GM19397 (cell line): ENCODE measurements at regions not wholly inside any gene's neighbourhood (a gene's known extent, or its start where the extent isn't known, plus 50 kb on each side); places are given as distances from the start of the nearest gene placed in this dataset.

Source experiments
- ATAC-seq: cut with Tn5 transposase; IDR thresholded peaks from one replicate; pipeline ENCODE4 v1.9.1; 2021; ENCODE audit warnings: mild to moderate bottlenecking, moderate library complexity; ENCODE audit not compliant: unreplicated experiment

GRCh38 chr10:78817361-78817760 lies 251.4 kb upstream of the ZMIZ1 start:
- no peak for ATAC-seq

- ATAC-seq, result no peak
Measured at GRCh38 chr10:78817804-78818203, 251.0 kb upstream of the ZMIZ1 start.

GRCh38 chr10:78819361-78820006 lies 249.3 kb upstream of the ZMIZ1 start:
- ATAC-seq, result no peak

GRCh38 chr10:78820007-78820362 lies 248.8 kb upstream of the ZMIZ1 start:
- ATAC-seq, result no peak

- no peak for ATAC-seq
Measured at GRCh38 chr10:78821052-78821451, 247.7 kb upstream of the ZMIZ1 start.

- ATAC-seq, result no peak
Measured at GRCh38 chr10:78828647-78829539, 239.9 kb upstream of the ZMIZ1 start.

GRCh38 chr10:78829565-78829964 lies 239.2 kb upstream of the ZMIZ1 start:
- ATAC-seq, result no peak

GRCh38 chr10:78830062-78830975 lies 238.4 kb upstream of the ZMIZ1 start:
- no peak for ATAC-seq

- no peak for ATAC-seq
Measured at GRCh38 chr10:78830976-78831375, 237.8 kb upstream of the ZMIZ1 start.

- ATAC-seq, result no peak
Measured at GRCh38 chr10:78831461-78831860, 237.3 kb upstream of the ZMIZ1 start.

GRCh38 chr10:78832281-78832680 lies 236.5 kb upstream of the ZMIZ1 start:
- no peak for ATAC-seq

GRCh38 chr10:78838141-78838657 lies 230.6 kb upstream of the ZMIZ1 start:
- no peak for ATAC-seq

GRCh38 chr10:78843495-78843894 lies 225.3 kb upstream of the ZMIZ1 start:
- no peak for ATAC-seq

- ATAC-seq, result no peak
Measured at GRCh38 chr10:78844960-78845607, 223.7 kb upstream of the ZMIZ1 start.

- ATAC-seq, result no peak
Measured at GRCh38 chr10:78846071-78846470, 222.7 kb upstream of the ZMIZ1 start.

GRCh38 chr10:78846760-78847159 lies 222.0 kb upstream of the ZMIZ1 start:
- no peak for ATAC-seq

- ATAC-seq, result no peak
Measured at GRCh38 chr10:78847485-78847884, 221.3 kb upstream of the ZMIZ1 start.

- ATAC-seq, result no peak
Measured at GRCh38 chr10:78849115-78849514, 219.7 kb upstream of the ZMIZ1 start.

- ATAC-seq, result no peak
Measured at GRCh38 chr10:78849731-78850130, 219.0 kb upstream of the ZMIZ1 start.

- no peak for ATAC-seq
Measured at GRCh38 chr10:78850644-78851435, 217.9 kb upstream of the ZMIZ1 start.
